Left renal pelvis (tissue), 4 donors: ENCODE measurements at regions not wholly inside any gene's neighbourhood (a gene's known extent, or its start where the extent isn't known, plus 50 kb on each side); places are given as distances from the start of the nearest gene placed in this dataset.

ENCODE experiments used
- DNase-seq, 4 donors: peaks; one replicate each; pipeline ENCODE4 v3.0.0-alpha.2; 2013; ENCODE audit warnings: low read depth in 4 of 4, low spot score in 3 of 4

GRCh38 chr2:2542966-2543611, 212.0 kb upstream of the MYT1L start:
- DNase-seq: no peak

- DNase-seq: no peak
Observed at GRCh38 chr2:2542316-2542715, 211.2 kb upstream of the MYT1L start.

- DNase-seq: no peak
Observed at GRCh38 chr2:2540406-2540805, 209.3 kb upstream of the MYT1L start.

GRCh38 chr2:2536416-2537056, 205.5 kb upstream of the MYT1L start:
- no peak for DNase-seq

- no peak for DNase-seq
Observed at GRCh38 chr2:2530334-2530733, 199.3 kb upstream of the MYT1L start.

GRCh38 chr2:2528846-2529245, 197.8 kb upstream of the MYT1L start:
- no peak for DNase-seq

- DNase-seq: no peak
Observed at GRCh38 chr2:2527148-2527547, 196.1 kb upstream of the MYT1L start.

- DNase-seq: no peak
Observed at GRCh38 chr2:2524348-2524941, 193.4 kb upstream of the MYT1L start.

- no peak for DNase-seq
Observed at GRCh38 chr2:2523461-2524347, 192.6 kb upstream of the MYT1L start.

- DNase-seq: no peak
Observed at GRCh38 chr2:2520401-2520811, 189.3 kb upstream of the MYT1L start.

- no peak for DNase-seq
Observed at GRCh38 chr2:2519381-2519780, 188.3 kb upstream of the MYT1L start.

GRCh38 chr2:2517399-2517798, 186.3 kb upstream of the MYT1L start:
- DNase-seq: no peak

GRCh38 chr2:2516386-2516785, 185.3 kb upstream of the MYT1L start:
- no peak for DNase-seq

GRCh38 chr2:2512931-2513330, 181.9 kb upstream of the MYT1L start:
- no peak for DNase-seq

GRCh38 chr2:2507417-2507997, 176.4 kb upstream of the MYT1L start:
- no peak for DNase-seq

- DNase-seq: no peak
Observed at GRCh38 chr2:2506536-2506935, 175.5 kb upstream of the MYT1L start.

GRCh38 chr2:2505604-2506003, 174.5 kb upstream of the MYT1L start:
- DNase-seq: no peak

GRCh38 chr2:2503864-2504418, 172.9 kb upstream of the MYT1L start:
- DNase-seq: no peak

GRCh38 chr2:2502201-2502549, 171.1 kb upstream of the MYT1L start:
- DNase-seq: no peak

- no peak for DNase-seq
Observed at GRCh38 chr2:2501454-2502200, 170.6 kb upstream of the MYT1L start.
